GM21576 (cell line): ENCODE measurements at regions not wholly inside any gene's neighbourhood (a gene's known extent, or its start where the extent isn't known, plus 50 kb on each side); places are given as distances from the start of the nearest gene placed in this dataset.

Source experiments
- ATAC-seq: cut with Tn5 transposase; IDR thresholded peaks from one replicate; pipeline ENCODE4 v1.9.1; 2021; ENCODE audit warnings: mild to moderate bottlenecking, moderate library complexity; ENCODE audit not compliant: unreplicated experiment

GRCh38 chr10:21269289-21269688 is 256.2 kb downstream of the SKIDA1 start:
- no peak for ATAC-seq

GRCh38 chr10:21265622-21266021 is 259.9 kb downstream of the SKIDA1 start:
- ATAC-seq = no peak

GRCh38 chr10:21264271-21264670 is 261.2 kb downstream of the SKIDA1 start:
- ATAC-seq = no peak

GRCh38 chr10:21263839-21264238 is 261.6 kb downstream of the SKIDA1 start:
- ATAC-seq = no peak

- ATAC-seq = no peak
Measured at GRCh38 chr10:21263263-21263803, 262.1 kb downstream of the SKIDA1 start.

- ATAC-seq = no peak
Measured at GRCh38 chr10:21261842-21262294, 263.6 kb downstream of the SKIDA1 start.

- ATAC-seq = no peak
Measured at GRCh38 chr10:21260506-21261149, 264.9 kb downstream of the SKIDA1 start.

GRCh38 chr10:21260066-21260465 is 265.4 kb downstream of the SKIDA1 start:
- ATAC-seq = no peak

GRCh38 chr10:21257919-21258318 is 267.6 kb downstream of the SKIDA1 start:
- ATAC-seq = no peak

GRCh38 chr10:21257191-21257590 is 268.3 kb downstream of the SKIDA1 start:
- no peak for ATAC-seq

- ATAC-seq = no peak
Measured at GRCh38 chr10:21249435-21249834, 276.0 kb downstream of the SKIDA1 start.

- ATAC-seq = no peak
Measured at GRCh38 chr10:21247592-21247991, 277.9 kb downstream of the SKIDA1 start.

- ATAC-seq = no peak
Measured at GRCh38 chr10:21246178-21246577, 279.3 kb downstream of the SKIDA1 start.

- no peak for ATAC-seq
Measured at GRCh38 chr10:21243748-21244257, 281.7 kb downstream of the SKIDA1 start.

- ATAC-seq = no peak
Measured at GRCh38 chr10:21242915-21243314, 282.6 kb downstream of the SKIDA1 start.

- ATAC-seq = no peak
Measured at GRCh38 chr10:21238717-21239116, 286.8 kb downstream of the SKIDA1 start.

GRCh38 chr10:21238044-21238443 is 287.4 kb downstream of the SKIDA1 start:
- ATAC-seq = no peak

GRCh38 chr10:21234761-21235160 is 290.7 kb downstream of the SKIDA1 start:
- no peak for ATAC-seq

- peak; percentile 53 for ATAC-seq
Measured at GRCh38 chr10:21230219-21230618, 295.3 kb downstream of the SKIDA1 start.

- ATAC-seq = no peak
Measured at GRCh38 chr10:21217748-21218367, 307.6 kb downstream of the SKIDA1 start.

- no peak for ATAC-seq
Measured at GRCh38 chr10:21217107-21217506, 308.4 kb downstream of the SKIDA1 start.

- ATAC-seq = no peak
Measured at GRCh38 chr10:21214329-21214728, 311.2 kb downstream of the SKIDA1 start.
